Ovary (tissue), 7 donors: ENCODE measurements at regions not wholly inside any gene's neighbourhood (a gene's known extent, or its start where the extent isn't known, plus 50 kb on each side); places are given as distances from the start of the nearest gene placed in this dataset.

ENCODE experiments used
- DNase-seq, 5 donors: peaks; one replicate each; pipeline ENCODE4 v3.0.0-alpha.2; 2019 to 2020
- H3K27ac ChIP-seq, 2 donors: fragments of 200-600 bp; one replicate each; pipeline versions ENCODE4 v1.5.1 to v1.8.0; 2019 to 2022
- H3K27me3 ChIP-seq: fragments of 200-600 bp; one replicate; pipeline ENCODE4 v1.8.0; 2022
- H3K36me3 ChIP-seq: fragments of 200-600 bp; sonication (generic); one replicate; pipeline ENCODE4 v1.5.1; 2019
- H3K4me1 ChIP-seq: one replicate; pipeline ENCODE4 v1.8.1; 2013; ENCODE audit warnings: mild to moderate bottlenecking, moderate library complexity; ENCODE audit not compliant: insufficient read depth
- H3K4me3 ChIP-seq: fragments of 200-600 bp; sonication (generic); one replicate; pipeline ENCODE4 v1.5.1; 2017
- H3K9me3 ChIP-seq, 2 donors: fragments of 200-600 bp in 1 of 2; sonication (generic) in 1 of 2; one replicate each; pipeline versions ENCODE4 v1.5.1 to v1.8.1; 2013 to 2019; ENCODE audit warnings: mild to moderate bottlenecking in 1 of 2, moderate library complexity in 1 of 2
- EP300 ChIP-seq: sonication (generic); formaldehyde crosslinking; IDR thresholded peaks from one replicate; pipeline ENCODE4 v1.6.1; 2017; ENCODE audit warnings: antibody characterized with exemption
- POLR2A ChIP-seq: fragments of 450-650 bp; IDR thresholded peaks from one replicate; pipeline ENCODE4 v1.6.1; 2017; ENCODE audit warnings: antibody characterized with exemption, mild to moderate bottlenecking, moderate library complexity
- WGBS, 3 donors: extraction: QIAGEN DNeasy Blood & Tissue Kit in 1 of 3; methylation state at CpG; one replicate each; pipeline versions ENCODE4 v1.1.5 to v1.1.7; 2013 to 2017; 5-methylcytosine and 5-hydroxymethylcytosine counted together
- intact Hi-C, 4 donors: fragments of 100-400 bp; cut with DNase I; formaldehyde crosslinking; loops; one replicate each; pipeline versions ENCODE4 v1.11.0 to v1.15.1; 2022 to 2023
- TF ChIP-seq, protein P1 (sequence below), 3 donors: fragments of 450-650 bp in 2 of 3; fragments of 200-600 bp in 1 of 3; IDR thresholded peaks; one replicate each; pipeline versions ENCODE4 v1.5.1 to v1.8.0; 2016 to 2022; ENCODE audit warnings: antibody characterized with exemption in 3 of 3, mild to moderate bottlenecking in 1 of 3
- donor health status: DM: no; HTN: no; CAD: no; lungs with moderate emphysema.
- donor health status: DM: no; HTN: no; CAD: no.
- donor health status: Bipolar disorder and iron deficiency.
- donor health status: DM: no; HTN: no; CAD: no.
- donor health status: DM: yes; HTN: yes; CAD: no.

DNA sequence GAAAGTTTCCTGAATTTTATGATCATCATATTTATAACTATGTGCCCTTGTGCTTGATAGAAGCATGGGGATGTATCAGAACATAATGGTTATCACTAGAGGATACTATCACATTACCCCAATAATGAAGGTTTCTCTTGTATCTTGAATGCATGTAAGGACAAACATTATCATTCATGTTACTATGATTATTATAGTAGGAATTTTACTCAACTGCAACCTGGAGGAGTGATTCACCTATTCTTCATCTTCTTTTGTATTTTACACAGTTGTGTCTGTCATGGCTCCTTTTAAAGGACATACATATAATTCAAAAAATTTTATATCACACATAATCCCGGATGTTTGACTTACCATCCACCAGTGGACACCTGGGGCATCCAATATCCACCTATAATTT is 143.8 kb upstream of the TMPRSS15 start:
- Histone ChIP-seq H3K4me3 (no peak overlapping the region), H3K4me1 (no peaks in the 10 kb centered on the region), H3K27me3 (no peaks in the 10 kb centered on the region), H3K27ac (no peak overlapping the region), H3K36me3 (no peaks in the 10 kb centered on the region), H3K9me3 (no peaks in the 10 kb centered on the region)
- intact Hi-C loops = no loop called here
- 74 to 82% (median 75%) methylated on average over 1 of the region's 1 CpG for WGBS, 3 donors
- TF ChIP-seq POLR2A = no peak
- no peak for TF ChIP-seq EP300
- TF ChIP-seq, protein P1, sequence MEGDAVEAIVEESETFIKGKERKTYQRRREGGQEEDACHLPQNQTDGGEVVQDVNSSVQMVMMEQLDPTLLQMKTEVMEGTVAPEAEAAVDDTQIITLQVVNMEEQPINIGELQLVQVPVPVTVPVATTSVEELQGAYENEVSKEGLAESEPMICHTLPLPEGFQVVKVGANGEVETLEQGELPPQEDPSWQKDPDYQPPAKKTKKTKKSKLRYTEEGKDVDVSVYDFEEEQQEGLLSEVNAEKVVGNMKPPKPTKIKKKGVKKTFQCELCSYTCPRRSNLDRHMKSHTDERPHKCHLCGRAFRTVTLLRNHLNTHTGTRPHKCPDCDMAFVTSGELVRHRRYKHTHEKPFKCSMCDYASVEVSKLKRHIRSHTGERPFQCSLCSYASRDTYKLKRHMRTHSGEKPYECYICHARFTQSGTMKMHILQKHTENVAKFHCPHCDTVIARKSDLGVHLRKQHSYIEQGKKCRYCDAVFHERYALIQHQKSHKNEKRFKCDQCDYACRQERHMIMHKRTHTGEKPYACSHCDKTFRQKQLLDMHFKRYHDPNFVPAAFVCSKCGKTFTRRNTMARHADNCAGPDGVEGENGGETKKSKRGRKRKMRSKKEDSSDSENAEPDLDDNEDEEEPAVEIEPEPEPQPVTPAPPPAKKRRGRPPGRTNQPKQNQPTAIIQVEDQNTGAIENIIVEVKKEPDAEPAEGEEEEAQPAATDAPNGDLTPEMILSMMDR (IDR thresholded peaks at IDR 0.05) = no peak
- DNase-seq = no peak

DNA sequence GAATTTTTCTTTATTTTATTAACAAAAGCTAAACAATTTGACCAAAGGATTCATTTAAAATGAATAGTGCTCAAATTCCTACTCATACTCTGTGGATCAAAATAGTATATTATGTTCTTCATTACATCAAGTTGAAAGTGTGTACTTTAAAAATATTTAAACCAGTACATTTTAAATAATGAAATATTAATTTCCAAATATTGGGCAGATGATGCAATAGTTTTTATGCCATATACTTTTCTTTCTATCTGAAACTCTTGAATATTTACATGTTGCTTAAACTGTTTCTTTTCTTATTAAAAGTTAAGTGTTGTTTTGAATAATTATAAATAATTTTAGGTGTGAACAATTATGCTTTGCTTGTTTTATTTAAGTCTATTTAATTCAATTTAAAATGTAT is 144.7 kb upstream of the TMPRSS15 start:
- H3K9me3 ChIP-seq = no peaks in the 10 kb centered on the region
- H3K4me1 ChIP-seq = no peaks in the 10 kb centered on the region
- no peak overlapping the region for H3K27ac ChIP-seq
- TF ChIP-seq POLR2A (no peak), EP300 (no peak)
- TF ChIP-seq, protein P1 (IDR thresholded peaks at IDR 0.05) = no peak
- H3K36me3 ChIP-seq = no peaks in the 10 kb centered on the region
- H3K4me3 ChIP-seq = no peak overlapping the region
- H3K27me3 ChIP-seq = no peaks in the 10 kb centered on the region
- DNase-seq = no peak
- intact Hi-C loops = no loop called here

GRCh38 chr21:18549214-18549905 is 145.8 kb upstream of the TMPRSS15 start:
- Histone ChIP-seq H3K4me1 (no peaks in the 10 kb centered on the region), H3K27me3 (no peaks in the 10 kb centered on the region), H3K27ac (no peak overlapping the region), H3K9me3 (no peaks in the 10 kb centered on the region), H3K4me3 (no peak overlapping the region), H3K36me3 (no peaks in the 10 kb centered on the region)
- TF ChIP-seq POLR2A = no peak
- TF ChIP-seq, protein P1 (IDR thresholded peaks at IDR 0.05) = no peak
- TF ChIP-seq EP300 = no peak
- no peak for DNase-seq
- 38 to 45% (median 41%) methylated on average over 4 of the region's 4 CpGs for WGBS, 3 donors
- intact Hi-C loops = no loop called here

GRCh38 chr21:18550361-18550760 is 146.8 kb upstream of the TMPRSS15 start:
- Histone ChIP-seq H3K27me3 (no peaks in the 10 kb centered on the region), H3K27ac (no peak overlapping the region), H3K9me3 (no peaks in the 10 kb centered on the region), H3K4me1 (no peaks in the 10 kb centered on the region), H3K4me3 (no peak overlapping the region), H3K36me3 (no peaks in the 10 kb centered on the region)
- intact Hi-C loops = no loop called here
- DNase-seq = no peak
- WGBS, 3 donors = 91 to 98% (median 93%) methylated on average over 3 of the region's 3 CpGs
- TF ChIP-seq, protein P1 (IDR thresholded peaks at IDR 0.05) = no peak
- no peak for TF ChIP-seq POLR2A
- TF ChIP-seq EP300 = no peak
